ENCODE measurements at regions not wholly inside any gene's neighbourhood (a gene's known extent, or its start where the extent isn't known, plus 50 kb on each side); places are given as distances from the start of the nearest gene placed in this dataset.
A peak's percentile ranks its signal among the peaks of the same experiment; 100 is the strongest.

GRCh38 chr6:159118924-159119323, 50.3 kb upstream of the FNDC1 start:
- intact Hi-C loops (cut with DNase I; ENCODE audit: low total_unique reads) = no loop called here
- no peak overlapping the region for H3K27ac ChIP-seq
- no peak overlapping the region for H3K4me3 ChIP-seq
- no peak for DNase-seq
- no peaks in the 10 kb centered on the region for H3K36me3 ChIP-seq
- no peaks in the 10 kb centered on the region for H3K9me3 ChIP-seq
- no peak for TF ChIP-seq POLR2AphosphoS5 (IDR thresholded peaks at IDR 0.05)
- no peak for TF ChIP-seq POLR2A (IDR thresholded peaks at IDR 0.05)
- TF ChIP-seq, protein P1, sequence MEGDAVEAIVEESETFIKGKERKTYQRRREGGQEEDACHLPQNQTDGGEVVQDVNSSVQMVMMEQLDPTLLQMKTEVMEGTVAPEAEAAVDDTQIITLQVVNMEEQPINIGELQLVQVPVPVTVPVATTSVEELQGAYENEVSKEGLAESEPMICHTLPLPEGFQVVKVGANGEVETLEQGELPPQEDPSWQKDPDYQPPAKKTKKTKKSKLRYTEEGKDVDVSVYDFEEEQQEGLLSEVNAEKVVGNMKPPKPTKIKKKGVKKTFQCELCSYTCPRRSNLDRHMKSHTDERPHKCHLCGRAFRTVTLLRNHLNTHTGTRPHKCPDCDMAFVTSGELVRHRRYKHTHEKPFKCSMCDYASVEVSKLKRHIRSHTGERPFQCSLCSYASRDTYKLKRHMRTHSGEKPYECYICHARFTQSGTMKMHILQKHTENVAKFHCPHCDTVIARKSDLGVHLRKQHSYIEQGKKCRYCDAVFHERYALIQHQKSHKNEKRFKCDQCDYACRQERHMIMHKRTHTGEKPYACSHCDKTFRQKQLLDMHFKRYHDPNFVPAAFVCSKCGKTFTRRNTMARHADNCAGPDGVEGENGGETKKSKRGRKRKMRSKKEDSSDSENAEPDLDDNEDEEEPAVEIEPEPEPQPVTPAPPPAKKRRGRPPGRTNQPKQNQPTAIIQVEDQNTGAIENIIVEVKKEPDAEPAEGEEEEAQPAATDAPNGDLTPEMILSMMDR (IDR thresholded peaks at IDR 0.05) = no peak
- no peak for TF ChIP-seq EP300 (IDR thresholded peaks at IDR 0.05)
- H3K4me1 ChIP-seq = no peaks in the 10 kb centered on the region
- H3K27me3 ChIP-seq = no peaks in the 10 kb centered on the region
- WGBS, 5 donors = 61 to 82% (median 64%) methylated on average over 2 of the region's 2 CpGs

DNA sequence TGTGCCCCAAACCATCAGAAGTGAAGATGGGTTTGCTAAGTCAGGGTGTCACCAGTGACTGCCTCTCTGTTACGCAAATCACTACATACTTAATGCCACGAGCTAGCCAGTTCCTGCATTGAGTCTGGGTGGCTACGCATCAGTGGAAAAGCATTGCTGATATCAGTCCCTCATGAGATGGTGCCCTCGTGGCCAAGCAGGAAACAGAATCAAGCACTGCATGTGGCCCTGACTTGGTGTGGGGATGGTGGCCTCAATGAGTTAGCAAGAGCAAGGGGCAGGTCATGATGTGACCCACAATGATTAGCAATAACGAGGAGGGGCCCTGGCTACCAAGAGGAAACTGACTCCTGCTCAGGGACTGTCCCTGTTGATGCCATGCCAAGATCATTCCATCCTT, 51.6 kb upstream of the FNDC1 start:
- DNase-seq = no peak
- no peak overlapping the region for H3K4me3 ChIP-seq
- 33 to 81% (median 74%) methylated on average over 1 to 5 of the region's 5 CpGs for WGBS, 5 donors
- intact Hi-C loops (cut with DNase I; ENCODE audit: low total_unique reads) = no loop called here
- no peaks in the 10 kb centered on the region for H3K4me1 ChIP-seq
- H3K9me3 ChIP-seq = no peaks in the 10 kb centered on the region
- H3K27me3 ChIP-seq = no peaks in the 10 kb centered on the region
- TF ChIP-seq POLR2A (IDR thresholded peaks at IDR 0.05) = no peak
- no peak for TF ChIP-seq EP300 (IDR thresholded peaks at IDR 0.05)
- no peak for TF ChIP-seq POLR2AphosphoS5 (IDR thresholded peaks at IDR 0.05)
- TF ChIP-seq, protein P1 (IDR thresholded peaks at IDR 0.05) = no peak
- H3K27ac ChIP-seq = peak overlapping the region in 2 of 5 donors; percentile 52
- H3K36me3 ChIP-seq = no peaks in the 10 kb centered on the region

- Histone ChIP-seq H3K27me3 (no peaks in the 10 kb centered on the region), H3K27ac (peak overlapping the region in 3 of 5 donors; percentile 38 to 52 (median 52)), H3K4me3 (no peak overlapping the region), H3K9me3 (no peaks in the 10 kb centered on the region), H3K36me3 (no peaks in the 10 kb centered on the region), H3K4me1 (no peaks in the 10 kb centered on the region)
- TF ChIP-seq EP300 (IDR thresholded peaks at IDR 0.05) (no peak), POLR2A (IDR thresholded peaks at IDR 0.05) (no peak)
- no peak for DNase-seq
- WGBS, 5 donors = 64 to 74% (median 70%) methylated on average over 3 of the region's 3 CpGs
- intact Hi-C loops (cut with DNase I; ENCODE audit: low total_unique reads) = no loop called here
Measured at GRCh38 chr6:159117046-159117445, 52.2 kb upstream of the FNDC1 start.

DNA sequence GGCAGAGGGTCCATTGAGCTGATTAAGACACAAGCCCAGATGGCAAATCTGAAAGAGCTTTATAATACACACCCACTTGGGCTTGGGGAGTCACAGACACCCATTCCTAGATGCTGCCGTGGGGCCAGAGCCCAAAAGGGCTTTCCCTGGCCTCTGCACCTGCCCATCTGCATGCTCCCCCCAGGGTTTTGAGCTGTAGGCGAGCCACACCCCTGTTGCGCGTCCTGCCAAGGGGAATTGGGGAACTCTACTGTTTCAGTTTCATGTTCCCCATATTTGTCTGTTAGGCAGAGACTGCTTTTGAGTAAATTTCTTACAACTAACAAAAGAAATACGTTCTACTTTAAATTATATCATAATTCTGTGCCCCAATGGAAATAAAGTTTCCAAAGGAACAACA, 52.9 kb upstream of the FNDC1 start:
- TF ChIP-seq POLR2A (IDR thresholded peaks at IDR 0.05) (no peak), POLR2AphosphoS5 (IDR thresholded peaks at IDR 0.05) (no peak), EP300 (IDR thresholded peaks at IDR 0.05) (no peak)
- TF ChIP-seq, protein P1 (IDR thresholded peaks at IDR 0.05) = no peak
- intact Hi-C loops (cut with DNase I; ENCODE audit: low total_unique reads) = no loop called here
- Histone ChIP-seq H3K36me3 (no peaks in the 10 kb centered on the region), H3K27me3 (no peaks in the 10 kb centered on the region), H3K4me3 (no peak overlapping the region), H3K9me3 (no peaks in the 10 kb centered on the region), H3K4me1 (no peaks in the 10 kb centered on the region), H3K27ac (peak overlapping the region in 2 of 5 donors; percentile 52)
- no peak for DNase-seq
- WGBS, 5 donors = 76 to 85% (median 84%) methylated on average over 5 of the region's 5 CpGs

- TF ChIP-seq POLR2AphosphoS5 (IDR thresholded peaks at IDR 0.05) = no peak
- Histone ChIP-seq H3K27ac (no peak overlapping the region), H3K27me3 (no peaks in the 10 kb centered on the region), H3K36me3 (no peaks in the 10 kb centered on the region), H3K4me3 (no peak overlapping the region), H3K9me3 (no peaks in the 10 kb centered on the region), H3K4me1 (peaks cover 0 to 7% (median 6%) of the 10 kb centered on the region in 4 donors)
- 59 to 72% (median 63%) methylated on average over 3 of the region's 3 CpGs for WGBS, 5 donors
- intact Hi-C loops (cut with DNase I; ENCODE audit: low total_unique reads) = no loop called here
- no peak for DNase-seq
Measured at GRCh38 chr6:159114569-159114968, 54.6 kb upstream of the FNDC1 start.
